Astrocyte of the cerebellum (primary cell): ENCODE measurements at regions not wholly inside any gene's neighbourhood (a gene's known extent, or its start where the extent isn't known, plus 50 kb on each side); places are given as distances from the start of the nearest gene placed in this dataset.

Source experiments
- DNase-seq: peaks from one replicate; pipeline ENCODE4 v3.0.0-alpha.2; 2011; ENCODE audit warnings: low read depth
- H3K4me3 ChIP-seq: 2 replicates; pipeline ENCODE4 v1.5.1; 2011; ENCODE audit warnings: mild to moderate bottlenecking, low read depth, low read length, moderate library complexity
- CTCF ChIP-seq: IDR thresholded peaks from 2 replicates; pipeline ENCODE4 v1.5.1; 2012; ENCODE audit warnings: low read length, low read depth, moderate library complexity, mild to moderate bottlenecking; ENCODE audit errors: missing control alignments
- in situ Hi-C: cut with HindIII; loops from 2 replicates; pipeline ENCODE4 v1.10.0; 2017; ENCODE audit warnings: low sequenced_read_pairs

GRCh38 chr4:106603471-106603870, 234.9 kb upstream of the GIMD1 start:
- in situ Hi-C loops: no loop called here
- H3K4me3 ChIP-seq: no peak overlapping the region
- no peak for DNase-seq
- no peak for TF ChIP-seq CTCF

GRCh38 chr4:106602711-106603110, 234.1 kb upstream of the GIMD1 start:
- no peak for DNase-seq
- in situ Hi-C loops: no loop called here
- TF ChIP-seq CTCF: no peak
- H3K4me3 ChIP-seq: no peak overlapping the region

- no peak for DNase-seq
- no peak overlapping the region for H3K4me3 ChIP-seq
- in situ Hi-C loops: no loop called here
- no peak for TF ChIP-seq CTCF
Observed at GRCh38 chr4:106601519-106601918, 232.9 kb upstream of the GIMD1 start.

DNA sequence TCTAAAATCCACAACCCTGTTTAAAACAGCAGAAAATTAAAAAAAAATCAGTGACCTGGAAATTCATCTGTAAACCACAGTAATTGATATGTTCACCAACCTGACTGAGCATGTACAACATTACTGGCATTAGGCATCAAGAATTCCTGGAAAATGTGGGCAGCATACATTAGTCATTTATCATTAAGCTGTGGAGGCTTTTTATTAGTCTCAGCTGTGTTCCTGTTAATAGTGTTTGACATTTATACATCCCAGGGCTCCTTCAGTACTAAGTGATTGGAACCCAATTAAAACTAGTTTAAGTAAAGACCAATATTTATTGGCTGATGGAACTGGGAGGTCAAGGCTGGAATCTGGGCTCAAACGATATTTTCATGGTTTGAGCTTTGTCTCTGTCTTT, 227.3 kb upstream of the GIMD1 start:
- no peak for TF ChIP-seq CTCF
- no peak for DNase-seq
- in situ Hi-C loops: no loop called here

DNA sequence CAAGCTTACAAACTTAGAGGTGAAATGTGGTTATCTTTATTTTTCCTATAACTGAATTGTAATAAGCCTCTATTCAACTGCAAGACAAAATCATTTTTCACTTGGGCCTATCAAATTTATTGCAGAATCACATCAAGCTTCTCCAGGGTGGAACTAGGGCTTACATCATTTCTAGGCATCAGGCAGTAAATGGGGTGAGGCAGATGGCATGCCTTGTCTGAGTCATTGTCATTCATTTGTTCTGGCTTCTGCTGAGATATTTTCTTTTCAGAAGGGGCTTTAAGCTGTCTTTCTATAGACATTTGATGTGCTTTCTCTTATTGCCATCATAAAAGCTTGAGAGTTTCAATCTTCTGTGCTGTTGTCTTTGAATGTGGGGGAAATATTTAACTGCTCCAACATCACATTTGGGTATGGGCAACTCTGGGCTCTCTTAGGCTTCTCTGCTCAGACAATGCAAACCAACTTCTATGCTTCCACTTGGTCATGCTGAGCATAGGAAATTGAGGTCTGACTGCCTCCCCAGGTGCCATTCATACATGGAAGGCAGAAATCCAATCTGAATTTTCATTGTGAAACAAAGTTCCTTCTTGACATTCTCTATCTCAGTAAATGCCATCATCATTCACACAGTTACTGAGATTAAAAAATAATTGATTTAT, 225.8 kb upstream of the GIMD1 start:
- in situ Hi-C loops: no loop called here
- no peak overlapping the region for H3K4me3 ChIP-seq
- TF ChIP-seq CTCF: no peak
- DNase-seq: no peak

More for the DNA sequence above, 227.3 kb upstream of the GIMD1 start:
- no peak overlapping the region for H3K4me3 ChIP-seq

- no peak for TF ChIP-seq CTCF
- no peak overlapping the region for H3K4me3 ChIP-seq
- DNase-seq: no peak
- in situ Hi-C loops: no loop called here
Observed at GRCh38 chr4:106588891-106589290, 220.3 kb upstream of the GIMD1 start.

- DNase-seq: peak; percentile 81
- in situ Hi-C loops: no loop called here
Observed at GRCh38 chr4:106587558-106587957, 219.0 kb upstream of the GIMD1 start.

More at GRCh38 chr4:106587558-106587957, 219.0 kb upstream of the GIMD1 start:
- TF ChIP-seq CTCF: no peak
- H3K4me3 ChIP-seq: no peak overlapping the region
